HEK293T (cell line): ENCODE measurements at regions not wholly inside any gene's neighbourhood (a gene's known extent, or its start where the extent isn't known, plus 50 kb on each side); places are given as distances from the start of the nearest gene placed in this dataset.

ENCODE experiments used
- BHLHE40 ChIP-seq: fragments of 450-650 bp; IDR thresholded peaks from 2 replicates; pipeline ENCODE4 v1.6.1; 2016; ENCODE audit warnings: mild to moderate bottlenecking, moderate library complexity, borderline replicate concordance
- ELF4 ChIP-seq: fragments of 450-650 bp; IDR thresholded peaks from 2 replicates; pipeline ENCODE4 v1.6.1; 2017; ENCODE audit warnings: antibody characterized with exemption
- FOXK2 ChIP-seq: fragments of 450-650 bp; IDR thresholded peaks from 2 replicates; pipeline ENCODE4 v1.6.1; 2016; ENCODE audit warnings: mild to moderate bottlenecking
- HDGF ChIP-seq: fragments of 450-650 bp; IDR thresholded peaks from 2 replicates; pipeline ENCODE4 v1.6.1; 2017; ENCODE audit warnings: antibody characterized with exemption, borderline replicate concordance
- LEF1 ChIP-seq: fragments of 450-650 bp; IDR thresholded peaks from 2 replicates; pipeline ENCODE4 v1.6.1; 2017; ENCODE audit warnings: mild to moderate bottlenecking, borderline replicate concordance
- NFRKB ChIP-seq: fragments of 450-650 bp; IDR thresholded peaks from 2 replicates; pipeline ENCODE4 v1.6.1; 2016; ENCODE audit warnings: mild to moderate bottlenecking, moderate library complexity
- PKNOX1 ChIP-seq: fragments of 450-650 bp; IDR thresholded peaks from 2 replicates; pipeline ENCODE4 v1.6.1; 2016
- SP1 ChIP-seq: fragments of 450-650 bp; IDR thresholded peaks from 2 replicates; pipeline ENCODE4 v1.6.1; 2017
- ZNF384 ChIP-seq: fragments of 450-650 bp; IDR thresholded peaks from 2 replicates; pipeline ENCODE4 v1.6.1; 2016

DNA sequence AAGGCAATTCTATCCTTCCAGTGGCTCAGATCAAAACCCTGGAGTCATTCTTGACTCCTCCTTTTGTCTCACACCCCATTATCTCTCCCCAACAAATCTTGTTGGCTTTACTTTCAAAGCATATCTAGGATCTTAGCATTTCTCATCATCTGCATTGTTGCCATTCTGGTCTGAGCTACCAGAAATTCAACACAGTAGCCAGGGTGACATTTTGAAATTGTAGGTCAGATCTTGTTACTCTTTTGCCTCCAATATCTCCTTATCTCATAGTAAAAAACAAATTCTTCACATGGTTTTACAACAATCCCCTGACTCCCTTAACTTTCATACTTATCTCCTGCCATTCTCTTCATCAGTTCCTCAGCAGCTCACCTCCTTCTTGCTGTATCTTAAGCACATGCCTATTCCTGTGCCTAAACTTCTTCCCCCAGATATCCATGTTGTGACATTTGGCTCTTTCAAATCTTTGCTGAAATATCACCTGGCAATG lies 115.8 kb downstream of the KLF5 start:
- no peak for TF ChIP-seq HDGF
- no peak for TF ChIP-seq ELF4
- TF ChIP-seq SP1, result no peak
- no peak for TF ChIP-seq PKNOX1
- TF ChIP-seq FOXK2, result no peak
- TF ChIP-seq BHLHE40, result no peak
- TF ChIP-seq LEF1, result no peak
- TF ChIP-seq ZNF384, result no peak
- no peak for TF ChIP-seq NFRKB
